Right lobe of liver (tissue), 4 donors: ENCODE measurements at regions not wholly inside any gene's neighbourhood (a gene's known extent, or its start where the extent isn't known, plus 50 kb on each side); places are given as distances from the start of the nearest gene placed in this dataset.

ENCODE experiments used
- POLR2A ChIP-seq: fragments of 450-650 bp; IDR thresholded peaks from one replicate; pipeline ENCODE4 v1.6.1; 2017; ENCODE audit warnings: antibody characterized with exemption, mild to moderate bottlenecking
- TF ChIP-seq, protein P1 (sequence below), 4 donors: fragments of 200-600 bp in 3 of 4; fragments of 450-650 bp in 1 of 4; IDR thresholded peaks; one replicate each; pipeline versions ENCODE4 v1.5.1 to v1.8.0; 2016 to 2022; ENCODE audit warnings: antibody characterized with exemption in 4 of 4, mild to moderate bottlenecking in 2 of 4
- donor health status: DM: no; HTN: no; CAD: no.
- donor health status: DM: no; HTN: no; CAD: no.
- donor health status: DM: no; HTN: yes; CAD: no.

DNA sequence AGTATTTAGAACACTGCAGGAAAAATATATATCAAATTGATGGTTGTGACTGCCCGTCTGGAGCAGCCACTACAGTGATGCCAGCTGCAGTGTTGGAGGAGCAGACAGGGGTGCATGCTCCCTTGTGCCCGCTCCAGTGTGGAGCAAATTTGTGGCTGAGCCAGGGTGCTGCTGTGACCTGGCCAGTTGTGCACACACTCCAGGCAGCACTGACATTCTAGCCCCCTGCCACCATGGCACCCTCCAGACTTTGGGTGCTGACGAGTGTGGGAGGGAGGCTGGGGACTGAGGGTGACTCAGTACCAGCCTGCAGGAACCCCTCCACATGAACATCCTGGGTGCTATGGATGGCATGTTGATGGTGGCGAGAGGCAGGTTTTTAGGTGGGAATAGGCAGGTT is 160.0 kb upstream of the PCDH15 start:
- TF ChIP-seq, protein P1, sequence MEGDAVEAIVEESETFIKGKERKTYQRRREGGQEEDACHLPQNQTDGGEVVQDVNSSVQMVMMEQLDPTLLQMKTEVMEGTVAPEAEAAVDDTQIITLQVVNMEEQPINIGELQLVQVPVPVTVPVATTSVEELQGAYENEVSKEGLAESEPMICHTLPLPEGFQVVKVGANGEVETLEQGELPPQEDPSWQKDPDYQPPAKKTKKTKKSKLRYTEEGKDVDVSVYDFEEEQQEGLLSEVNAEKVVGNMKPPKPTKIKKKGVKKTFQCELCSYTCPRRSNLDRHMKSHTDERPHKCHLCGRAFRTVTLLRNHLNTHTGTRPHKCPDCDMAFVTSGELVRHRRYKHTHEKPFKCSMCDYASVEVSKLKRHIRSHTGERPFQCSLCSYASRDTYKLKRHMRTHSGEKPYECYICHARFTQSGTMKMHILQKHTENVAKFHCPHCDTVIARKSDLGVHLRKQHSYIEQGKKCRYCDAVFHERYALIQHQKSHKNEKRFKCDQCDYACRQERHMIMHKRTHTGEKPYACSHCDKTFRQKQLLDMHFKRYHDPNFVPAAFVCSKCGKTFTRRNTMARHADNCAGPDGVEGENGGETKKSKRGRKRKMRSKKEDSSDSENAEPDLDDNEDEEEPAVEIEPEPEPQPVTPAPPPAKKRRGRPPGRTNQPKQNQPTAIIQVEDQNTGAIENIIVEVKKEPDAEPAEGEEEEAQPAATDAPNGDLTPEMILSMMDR (IDR thresholded peaks at IDR 0.05), result no peak
- TF ChIP-seq POLR2A, result no peak
